ENCODE measurements at regions not wholly inside any gene's neighbourhood (a gene's known extent, or its start where the extent isn't known, plus 50 kb on each side); places are given as distances from the start of the nearest gene placed in this dataset.
A peak's percentile ranks its signal among the peaks of the same experiment; 100 is the strongest.
"Not testable (repeated sequence)": the region's sequence is repeated elsewhere in the genome, so short reads cannot be mapped to it uniquely, and the experiment has no call there.

GRCh38 chr19:14283813-14284520 lies 78.0 kb upstream of the ADGRL1 start:
- peak in 1 of 3 donors; percentile 28 for DNase-seq

- DNase-seq, result not testable (repeated sequence)
These were observed 73.3 kb upstream of the ADGRL1 start for GRCh38 chr19:14279270-14279669.

GRCh38 chr19:14277608-14278007 lies 71.6 kb upstream of the ADGRL1 start:
- no peak for DNase-seq

GRCh38 chr19:14275823-14276222 lies 69.9 kb upstream of the ADGRL1 start:
- DNase-seq, result not testable (repeated sequence)

- no peak for DNase-seq
These were observed 66.7 kb upstream of the ADGRL1 start for GRCh38 chr19:14272623-14273022.

GRCh38 chr19:14271840-14272239 lies 65.9 kb upstream of the ADGRL1 start:
- peak; percentile 28 to 45 (median 40) for DNase-seq

GRCh38 chr19:14270557-14270956 lies 64.6 kb upstream of the ADGRL1 start:
- DNase-seq, result not testable (repeated sequence)

GRCh38 chr19:14267224-14267741 lies 61.3 kb upstream of the ADGRL1 start:
- no peak for DNase-seq

- not testable (repeated sequence) for DNase-seq
These were observed 60.2 kb upstream of the ADGRL1 start for GRCh38 chr19:14266208-14266607.

GRCh38 chr19:14265290-14266036 lies 59.5 kb upstream of the ADGRL1 start:
- DNase-seq, result no peak

- not testable (repeated sequence) for DNase-seq
These were observed 50.1 kb upstream of the ADGRL1 start for GRCh38 chr19:14255902-14256649.

Measured in suppressor macrophage treated with lipopolysaccharide for 1 hour (primary cell).